Subcutaneous abdominal adipose tissue (tissue), 5 donors: ENCODE measurements at regions not wholly inside any gene's neighbourhood (a gene's known extent, or its start where the extent isn't known, plus 50 kb on each side); places are given as distances from the start of the nearest gene placed in this dataset.

Source experiments
- H3K27ac ChIP-seq: one replicate; pipeline ENCODE4 v1.7.0; 2013; ENCODE audit warnings: low read depth, mild to moderate bottlenecking, inconsistent platforms, low read length, moderate library complexity
- H3K27me3 ChIP-seq, 5 donors: one replicate each; pipeline ENCODE4 v1.7.0; 2013; ENCODE audit warnings: low read length in 5 of 5, inconsistent platforms in 1 of 5; ENCODE audit not compliant: control insufficient read depth in 5 of 5, insufficient read depth in 4 of 5
- H3K36me3 ChIP-seq, 5 donors: one replicate each; pipeline ENCODE4 v1.7.0; 2013; ENCODE audit warnings: low read length in 5 of 5; ENCODE audit not compliant: control insufficient read depth in 5 of 5, insufficient read depth in 5 of 5
- H3K4me1 ChIP-seq, 5 donors: one replicate each; pipeline ENCODE4 v1.7.0; 2013; ENCODE audit warnings: low read length in 5 of 5, mild to moderate bottlenecking in 3 of 5, moderate library complexity in 1 of 5; ENCODE audit not compliant: control insufficient read depth in 5 of 5, insufficient read depth in 5 of 5
- H3K4me3 ChIP-seq, 5 donors: one replicate each; pipeline ENCODE4 v1.7.0; 2013; ENCODE audit warnings: low read length in 5 of 5, low read depth in 1 of 5
- H3K9ac ChIP-seq, 5 donors: one replicate each; pipeline ENCODE4 v1.7.0; 2013; ENCODE audit warnings: low read length in 5 of 5, mild to moderate bottlenecking in 4 of 5, moderate library complexity in 3 of 5
- H3K9me3 ChIP-seq, 5 donors: one replicate each; pipeline ENCODE4 v1.7.0; 2013; ENCODE audit warnings: low read length in 5 of 5; ENCODE audit not compliant: control insufficient read depth in 5 of 5
- donor health status: healthy.
- donor health status: healthy.
- donor health status: healthy.
- donor health status: healthy.
- donor health status: healthy.

- Histone ChIP-seq H3K4me3 (no peak overlapping the region), H3K36me3 (no peaks in the 10 kb centered on the region), H3K4me1 (peaks cover 0 to 18% (median 17%) of the 10 kb centered on the region in 5 donors), H3K9me3 (no peaks in the 10 kb centered on the region), H3K9ac (no peak overlapping the region), H3K27me3 (no peaks in the 10 kb centered on the region), H3K27ac (no peak overlapping the region)
Measured at GRCh38 chr5:158561562-158562190, 538.0 kb downstream of the EBF1 start.

GRCh38 chr5:158560170-158560569 lies 539.5 kb downstream of the EBF1 start:
- Histone ChIP-seq H3K9ac (no peak overlapping the region), H3K27me3 (no peaks in the 10 kb centered on the region), H3K4me1 (peaks cover 0 to 18% (median 16%) of the 10 kb centered on the region in 5 donors), H3K36me3 (no peaks in the 10 kb centered on the region), H3K27ac (no peak overlapping the region), H3K4me3 (peak overlapping the region in 1 of 5 donors; percentile 19), H3K9me3 (peaks cover 0 to 6% (median 0%) of the 10 kb centered on the region in 5 donors)

GRCh38 chr5:158559643-158560042 lies 540.1 kb downstream of the EBF1 start:
- Histone ChIP-seq H3K27ac (no peak overlapping the region), H3K9me3 (peaks cover 0 to 6% (median 0%) of the 10 kb centered on the region in 5 donors), H3K4me1 (peaks cover 0 to 13% (median 10%) of the 10 kb centered on the region in 5 donors), H3K9ac (no peak overlapping the region), H3K4me3 (no peak overlapping the region), H3K27me3 (no peaks in the 10 kb centered on the region), H3K36me3 (no peaks in the 10 kb centered on the region)

GRCh38 chr5:158559066-158559465 lies 540.6 kb downstream of the EBF1 start:
- Histone ChIP-seq H3K4me1 (peaks cover 0 to 17% (median 13%) of the 10 kb centered on the region in 5 donors), H3K27me3 (no peaks in the 10 kb centered on the region), H3K4me3 (no peak overlapping the region), H3K9ac (no peak overlapping the region), H3K9me3 (peaks cover 0 to 6% (median 0%) of the 10 kb centered on the region in 5 donors), H3K36me3 (no peaks in the 10 kb centered on the region), H3K27ac (no peak overlapping the region)

GRCh38 chr5:158553962-158554336 lies 545.8 kb downstream of the EBF1 start:
- Histone ChIP-seq H3K27me3 (no peaks in the 10 kb centered on the region), H3K27ac (peak overlapping the region; percentile 93), H3K4me3 (no peak overlapping the region), H3K9ac (peak overlapping the region in 1 of 5 donors; percentile 12), H3K36me3 (no peaks in the 10 kb centered on the region), H3K4me1 (peaks cover 11 to 56% (median 37%) of the 10 kb centered on the region in 5 donors), H3K9me3 (peaks cover 0 to 6% (median 0%) of the 10 kb centered on the region in 5 donors)

- H3K4me3 ChIP-seq: no peak overlapping the region
- peak overlapping the region in 2 of 5 donors; percentile 12 to 33 for H3K9ac ChIP-seq
- no peaks in the 10 kb centered on the region for H3K27me3 ChIP-seq
- peaks cover 0 to 6% (median 0%) of the 10 kb centered on the region in 5 donors for H3K9me3 ChIP-seq
- peak overlapping the region; percentile 93 for H3K27ac ChIP-seq
- no peaks in the 10 kb centered on the region for H3K36me3 ChIP-seq
- H3K4me1 ChIP-seq: peaks cover 11 to 56% (median 37%) of the 10 kb centered on the region in 5 donors
Measured at GRCh38 chr5:158553195-158553961, 546.3 kb downstream of the EBF1 start.

- Histone ChIP-seq H3K36me3 (no peaks in the 10 kb centered on the region), H3K9ac (peak overlapping the region in 1 of 5 donors; percentile 74), H3K4me1 (peaks cover 11 to 56% (median 37%) of the 10 kb centered on the region in 5 donors), H3K9me3 (peaks cover 0 to 6% (median 0%) of the 10 kb centered on the region in 5 donors), H3K27ac (peak overlapping the region; percentile 93), H3K27me3 (no peaks in the 10 kb centered on the region), H3K4me3 (no peak overlapping the region)
Measured at GRCh38 chr5:158552241-158552640, 547.5 kb downstream of the EBF1 start.

- no peaks in the 10 kb centered on the region for H3K9me3 ChIP-seq
- H3K4me3 ChIP-seq: no peak overlapping the region
- H3K36me3 ChIP-seq: no peaks in the 10 kb centered on the region
- no peak overlapping the region for H3K9ac ChIP-seq
- H3K27ac ChIP-seq: peak overlapping the region; percentile 75
- H3K4me1 ChIP-seq: peaks cover 11 to 73% (median 52%) of the 10 kb centered on the region in 5 donors
- no peaks in the 10 kb centered on the region for H3K27me3 ChIP-seq
Measured at GRCh38 chr5:158549311-158549710, 550.4 kb downstream of the EBF1 start.

- Histone ChIP-seq H3K27ac (peak overlapping the region; percentile 47), H3K36me3 (no peaks in the 10 kb centered on the region), H3K9ac (no peak overlapping the region), H3K4me1 (peaks cover 0 to 48% (median 32%) of the 10 kb centered on the region in 5 donors), H3K4me3 (no peak overlapping the region), H3K27me3 (no peaks in the 10 kb centered on the region), H3K9me3 (no peaks in the 10 kb centered on the region)
Measured at GRCh38 chr5:158546748-158547147, 553.0 kb downstream of the EBF1 start.

- Histone ChIP-seq H3K27ac (peak overlapping the region; percentile 38), H3K36me3 (no peaks in the 10 kb centered on the region), H3K9ac (no peak overlapping the region), H3K27me3 (no peaks in the 10 kb centered on the region), H3K9me3 (no peaks in the 10 kb centered on the region), H3K4me3 (no peak overlapping the region), H3K4me1 (peaks cover 0 to 40% (median 29%) of the 10 kb centered on the region in 5 donors)
Measured at GRCh38 chr5:158545949-158546530, 553.7 kb downstream of the EBF1 start.
